Uterus (tissue), 3 donors: ENCODE measurements at regions not wholly inside any gene's neighbourhood (a gene's known extent, or its start where the extent isn't known, plus 50 kb on each side); places are given as distances from the start of the nearest gene placed in this dataset.

Source experiments
- DNase-seq, 2 donors: peaks; one replicate each; pipeline ENCODE4 v3.0.0-alpha.2; 2019 to 2020
- H3K27ac ChIP-seq, 2 donors: fragments of 200-600 bp; sonication (generic); 1 replicate in 1 of 2; 2 replicates in 1 of 2; pipeline ENCODE4 v1.5.1; 2016 to 2018
- H3K27me3 ChIP-seq, 2 donors: fragments of 200-600 bp; sonication (generic); one replicate each; pipeline ENCODE4 v1.5.1; 2018 to 2019; ENCODE audit warnings: control low read depth in 1 of 2
- H3K36me3 ChIP-seq, 2 donors: fragments of 200-600 bp; sonication (generic); one replicate each; pipeline ENCODE4 v1.5.1; 2019; ENCODE audit warnings: control low read depth in 1 of 2
- H3K4me1 ChIP-seq, 2 donors: fragments of 200-600 bp; sonication (generic); one replicate each; pipeline ENCODE4 v1.5.1; 2018 to 2019; ENCODE audit warnings: control low read depth in 1 of 2
- H3K4me3 ChIP-seq, 2 donors: fragments of 200-600 bp; sonication (generic); 1 replicate in 1 of 2; 2 replicates in 1 of 2; pipeline ENCODE4 v1.5.1; 2018 to 2019; ENCODE audit warnings: mild to moderate bottlenecking in 1 of 2
- H3K9me3 ChIP-seq, 2 donors: fragments of 200-600 bp; sonication (generic); one replicate each; pipeline ENCODE4 v1.5.1; 2019; ENCODE audit warnings: control low read depth in 1 of 2
- CTCF ChIP-seq, 4 experiments: fragments of 200-600 bp in 2 of 4; fragments of 450-650 bp in 2 of 4; sonication (generic) in 2 of 4; IDR thresholded peaks; one replicate each; pipeline ENCODE4 v1.5.1; 2016 to 2019; ENCODE audit warnings: antibody characterized with exemption in 4 of 4, mild to moderate bottlenecking in 2 of 4, moderate library complexity in 1 of 4
- POLR2A ChIP-seq, 2 donors: fragments of 450-650 bp; IDR thresholded peaks; one replicate each; pipeline ENCODE4 v1.6.1; 2016; ENCODE audit warnings: antibody characterized with exemption in 2 of 2, mild to moderate bottlenecking in 1 of 2, moderate library complexity in 1 of 2
- intact Hi-C: fragments of 100-400 bp; cut with DNase I; formaldehyde crosslinking; loops from one replicate; pipeline ENCODE4 v1.15.1; 2023; ENCODE audit warnings: low total_unique reads
- donor health status: DM: yes; HTN: yes; CAD: no.

GRCh38 chr15:39331584-39331983, 249.3 kb upstream of the THBS1 start:
- H3K9me3 ChIP-seq, result no peaks in the 10 kb centered on the region
- TF ChIP-seq CTCF (IDR thresholded peaks at IDR 0.05) (no peak), POLR2A (IDR thresholded peaks at IDR 0.05) (no peak)
- intact Hi-C loops, result no loop called here
- DNase-seq, result no peak
- peak overlapping the region in 1 of 2 donors; percentile 58 for H3K27ac ChIP-seq
- H3K36me3 ChIP-seq, result no peaks in the 10 kb centered on the region
- no peak overlapping the region for H3K4me3 ChIP-seq
- H3K4me1 ChIP-seq, result peaks cover 0 to 10% of the 10 kb centered on the region in 2 donors
- H3K27me3 ChIP-seq, result no peaks in the 10 kb centered on the region

GRCh38 chr15:39332846-39333245, 248.0 kb upstream of the THBS1 start:
- Histone ChIP-seq H3K27me3 (no peaks in the 10 kb centered on the region), H3K36me3 (no peaks in the 10 kb centered on the region), H3K9me3 (no peaks in the 10 kb centered on the region), H3K4me1 (peaks cover 0 to 10% of the 10 kb centered on the region in 2 donors), H3K4me3 (no peak overlapping the region), H3K27ac (peak overlapping the region; percentile 58 to 72)
- DNase-seq, result no peak
- intact Hi-C loops, result no loop called here
- TF ChIP-seq POLR2A (IDR thresholded peaks at IDR 0.05) (no peak), CTCF (IDR thresholded peaks at IDR 0.05) (no peak)

- H3K4me3 ChIP-seq, result no peak overlapping the region
- H3K4me1 ChIP-seq, result peaks cover 0 to 10% of the 10 kb centered on the region in 2 donors
- H3K36me3 ChIP-seq, result no peaks in the 10 kb centered on the region
- H3K27me3 ChIP-seq, result no peaks in the 10 kb centered on the region
- DNase-seq, result no peak
- TF ChIP-seq POLR2A (IDR thresholded peaks at IDR 0.05) (no peak), CTCF (IDR thresholded peaks at IDR 0.05) (no peak)
- peak overlapping the region; percentile 58 to 72 for H3K27ac ChIP-seq
- H3K9me3 ChIP-seq, result no peaks in the 10 kb centered on the region
- intact Hi-C loops, result no loop called here
These were observed 247.5 kb upstream of the THBS1 start for GRCh38 chr15:39333393-39333792.

- Histone ChIP-seq H3K4me3 (no peak overlapping the region), H3K27ac (peak overlapping the region; percentile 58 to 72), H3K9me3 (no peaks in the 10 kb centered on the region), H3K27me3 (no peaks in the 10 kb centered on the region), H3K4me1 (peaks cover 0 to 10% of the 10 kb centered on the region in 2 donors), H3K36me3 (no peaks in the 10 kb centered on the region)
- TF ChIP-seq POLR2A (IDR thresholded peaks at IDR 0.05), result no peak
- TF ChIP-seq CTCF (IDR thresholded peaks at IDR 0.05), result no peak
- no peak for DNase-seq
- intact Hi-C loops, result no loop called here
These were observed 247.0 kb upstream of the THBS1 start for GRCh38 chr15:39333896-39334295.

- DNase-seq, result no peak
- Histone ChIP-seq H3K4me3 (no peak overlapping the region), H3K4me1 (peaks cover 0 to 10% of the 10 kb centered on the region in 2 donors), H3K36me3 (no peaks in the 10 kb centered on the region), H3K27ac (no peak overlapping the region), H3K27me3 (no peaks in the 10 kb centered on the region), H3K9me3 (no peaks in the 10 kb centered on the region)
- TF ChIP-seq CTCF (IDR thresholded peaks at IDR 0.05) (no peak), POLR2A (IDR thresholded peaks at IDR 0.05) (no peak)
- intact Hi-C loops, result no loop called here
These were observed 244.0 kb upstream of the THBS1 start for GRCh38 chr15:39336926-39337325.
